ES-I3 (cell line): ENCODE measurements at regions not wholly inside any gene's neighbourhood (a gene's known extent, or its start where the extent isn't known, plus 50 kb on each side); places are given as distances from the start of the nearest gene placed in this dataset.

Source experiments
- H3K36me3 ChIP-seq: 2 replicates; pipeline ENCODE4 v1.6.1; 2013; ENCODE audit warnings: mild to moderate bottlenecking, low read length, control low read depth, moderate library complexity; ENCODE audit not compliant: insufficient read depth
- H3K4me1 ChIP-seq: 2 replicates; pipeline ENCODE4 v1.6.1; 2013; ENCODE audit warnings: mild to moderate bottlenecking, control low read depth, low read length; ENCODE audit not compliant: insufficient read depth
- H3K9ac ChIP-seq: 2 replicates; pipeline ENCODE4 v1.6.1; 2013; ENCODE audit warnings: low read depth, mild to moderate bottlenecking, low read length, moderate library complexity
- H3K9me3 ChIP-seq: 2 replicates; pipeline ENCODE4 v1.6.1; 2013; ENCODE audit warnings: mild to moderate bottlenecking, low read length, moderate library complexity; ENCODE audit not compliant: control insufficient read depth, insufficient read depth

DNA sequence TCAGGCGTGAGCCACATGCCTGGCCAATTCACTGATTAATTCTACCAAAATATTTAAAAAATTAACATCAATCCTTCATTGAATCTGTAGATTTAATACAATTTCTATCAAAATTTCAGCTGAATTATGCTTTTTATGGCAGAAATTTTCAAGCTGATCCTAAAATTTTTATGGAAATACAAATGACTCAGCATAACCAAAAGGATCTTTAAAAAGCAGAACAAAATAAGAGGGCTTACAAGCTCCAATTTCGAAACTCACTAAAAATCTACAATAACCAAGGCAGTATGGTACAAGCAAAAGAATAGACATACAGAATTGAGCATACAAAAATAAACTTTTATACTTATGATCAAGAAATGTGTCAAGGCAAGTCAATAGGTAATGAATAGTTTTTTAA is 180.4 kb upstream of the CTNNB1 start:
- Histone ChIP-seq H3K9me3 (no peaks in the 10 kb centered on the region), H3K9ac (no peak overlapping the region), H3K4me1 (no peaks in the 10 kb centered on the region), H3K36me3 (no peaks in the 10 kb centered on the region)

DNA sequence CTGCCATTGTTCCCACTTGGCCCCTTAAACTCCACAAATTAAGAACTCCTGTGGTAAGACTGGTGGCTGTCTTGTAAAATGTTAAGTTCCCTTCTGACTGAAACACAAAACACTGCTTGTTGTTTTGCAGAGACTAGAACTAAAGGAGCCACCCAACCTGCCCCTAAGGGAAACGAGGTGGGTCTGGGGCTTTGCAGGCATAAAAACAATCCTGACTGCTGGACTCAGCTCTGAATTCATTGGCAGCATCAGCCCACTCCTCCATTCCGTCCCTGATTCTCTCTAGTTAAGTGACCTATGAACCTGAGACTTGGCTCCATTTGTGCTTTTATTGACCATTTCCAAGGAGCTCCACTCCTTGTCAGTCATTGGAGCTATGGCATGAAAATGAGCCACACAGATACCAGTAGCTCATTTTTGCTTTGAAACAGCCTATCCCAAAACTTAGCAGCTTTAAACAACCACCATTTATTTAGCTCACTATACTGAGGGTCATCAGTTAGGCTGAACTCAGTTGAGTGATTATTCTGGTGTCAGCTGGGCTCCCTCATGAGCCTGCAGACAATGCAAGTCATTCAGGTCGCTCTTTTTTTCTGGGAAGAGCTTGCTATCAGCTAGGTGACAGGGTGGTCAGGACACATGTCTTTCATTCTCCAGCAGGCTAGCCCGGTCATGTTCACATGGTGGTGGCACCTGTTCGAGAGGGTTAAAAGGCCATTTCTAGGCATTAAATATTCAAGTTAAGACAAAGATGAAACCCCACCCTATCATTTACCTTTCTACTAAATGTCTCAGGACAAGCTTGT is 175.1 kb upstream of the CTNNB1 start:
- no peaks in the 10 kb centered on the region for H3K36me3 ChIP-seq
- no peaks in the 10 kb centered on the region for H3K9me3 ChIP-seq
- H3K4me1 ChIP-seq, result peaks cover 4% of the 10 kb centered on the region; the same call in 1 of the 2 replicates
- no peak overlapping the region for H3K9ac ChIP-seq

- Histone ChIP-seq H3K4me1 (peaks cover 4% of the 10 kb centered on the region; the same call in 1 of the 2 replicates), H3K9ac (no peak overlapping the region), H3K36me3 (no peaks in the 10 kb centered on the region), H3K9me3 (no peaks in the 10 kb centered on the region)
Measured at GRCh38 chr3:41026394-41027177, 172.7 kb upstream of the CTNNB1 start.

DNA sequence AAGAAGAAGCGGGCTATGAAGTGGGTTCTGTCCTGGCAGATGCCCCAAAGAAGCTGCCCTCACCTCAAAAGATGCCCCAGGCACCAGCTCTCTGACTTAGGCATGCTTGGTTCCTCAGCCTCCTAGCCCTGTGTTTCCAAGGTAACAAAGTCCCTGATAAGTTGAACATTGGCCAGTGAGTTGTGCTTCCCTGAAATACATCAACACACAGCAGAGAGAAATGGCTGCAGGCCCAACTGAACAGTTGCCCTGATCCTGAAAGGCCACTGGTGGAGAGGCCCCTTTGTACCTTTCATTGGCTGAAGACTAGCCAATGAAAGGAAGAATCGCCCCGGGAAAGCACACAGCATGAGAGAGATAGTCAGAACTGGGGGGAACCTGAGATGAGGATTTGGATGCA is 169.9 kb upstream of the CTNNB1 start:
- Histone ChIP-seq H3K4me1 (0 out of 2 replicates have a peak, but pooled peaks cover 4% of the 10 kb centered on the region), H3K9ac (no peak overlapping the region), H3K36me3 (no peaks in the 10 kb centered on the region), H3K9me3 (no peaks in the 10 kb centered on the region)

DNA sequence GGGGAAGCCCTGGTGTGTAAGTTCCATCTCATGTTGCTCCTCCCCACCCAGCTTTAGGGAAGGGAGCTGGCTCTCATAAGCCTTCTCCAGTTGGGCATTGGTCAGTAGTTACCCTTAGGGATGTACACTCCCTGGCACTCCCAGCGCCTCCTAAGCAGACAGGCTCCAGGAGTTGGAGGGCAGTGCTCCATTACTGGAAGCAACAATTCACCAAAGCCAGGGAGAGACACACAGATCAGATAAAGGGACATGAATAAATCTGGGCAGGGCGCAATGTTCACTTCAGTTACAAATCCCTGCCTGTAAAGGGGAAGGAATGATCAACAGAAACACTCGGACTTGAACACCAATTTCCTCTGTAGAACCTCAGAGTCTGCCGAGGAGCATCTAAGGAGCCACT is 169.1 kb upstream of the CTNNB1 start:
- Histone ChIP-seq H3K36me3 (no peaks in the 10 kb centered on the region), H3K4me1 (0 out of 2 replicates have a peak, but pooled peaks cover 4% of the 10 kb centered on the region), H3K9me3 (no peaks in the 10 kb centered on the region), H3K9ac (no peak overlapping the region)

GRCh38 chr3:41031401-41031800 is 167.9 kb upstream of the CTNNB1 start:
- Histone ChIP-seq H3K9me3 (no peaks in the 10 kb centered on the region), H3K9ac (no peak overlapping the region), H3K36me3 (no peaks in the 10 kb centered on the region)

DNA sequence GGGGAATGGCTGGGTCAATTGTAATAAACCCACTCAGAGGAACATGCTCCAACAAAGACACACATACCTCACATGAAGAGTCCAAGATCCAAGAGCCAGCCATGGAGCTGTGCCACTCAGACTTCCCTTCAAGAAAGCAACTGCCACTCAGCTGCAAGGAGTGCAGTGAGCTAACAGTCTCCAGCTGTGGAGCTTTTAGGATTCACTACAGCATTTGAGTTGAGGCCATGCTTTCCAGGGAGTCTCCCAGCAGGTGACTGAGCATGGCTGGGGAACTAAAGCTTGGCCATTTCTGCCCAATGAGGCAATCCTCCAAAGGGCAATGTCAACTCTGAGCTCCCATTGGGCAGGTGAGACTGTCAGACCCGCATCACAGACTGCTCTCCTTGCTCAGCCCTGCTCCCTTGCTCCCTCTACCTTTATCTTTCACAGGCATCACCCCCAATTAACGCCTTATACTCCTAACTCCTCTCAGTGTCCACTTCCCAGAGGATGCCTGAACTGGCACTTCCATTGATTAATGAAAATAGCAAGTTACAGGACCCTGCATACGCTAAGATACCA is 165.3 kb upstream of the CTNNB1 start:
- Histone ChIP-seq H3K4me1 (no peaks in the 10 kb centered on the region), H3K9ac (no peak overlapping the region), H3K9me3 (no peaks in the 10 kb centered on the region)

More at GRCh38 chr3:41031401-41031800, 167.9 kb upstream of the CTNNB1 start:
- 0 out of 2 replicates have a peak, but pooled peaks cover under 1% of the 10 kb centered on the region for H3K4me1 ChIP-seq

GRCh38 chr3:41035456-41036022 is 163.8 kb upstream of the CTNNB1 start:
- H3K9ac ChIP-seq, result no peak overlapping the region
- no peaks in the 10 kb centered on the region for H3K9me3 ChIP-seq
- H3K36me3 ChIP-seq, result no peaks in the 10 kb centered on the region
- no peaks in the 10 kb centered on the region for H3K4me1 ChIP-seq

More for the DNA sequence above, 165.3 kb upstream of the CTNNB1 start:
- H3K36me3 ChIP-seq, result no peaks in the 10 kb centered on the region

DNA sequence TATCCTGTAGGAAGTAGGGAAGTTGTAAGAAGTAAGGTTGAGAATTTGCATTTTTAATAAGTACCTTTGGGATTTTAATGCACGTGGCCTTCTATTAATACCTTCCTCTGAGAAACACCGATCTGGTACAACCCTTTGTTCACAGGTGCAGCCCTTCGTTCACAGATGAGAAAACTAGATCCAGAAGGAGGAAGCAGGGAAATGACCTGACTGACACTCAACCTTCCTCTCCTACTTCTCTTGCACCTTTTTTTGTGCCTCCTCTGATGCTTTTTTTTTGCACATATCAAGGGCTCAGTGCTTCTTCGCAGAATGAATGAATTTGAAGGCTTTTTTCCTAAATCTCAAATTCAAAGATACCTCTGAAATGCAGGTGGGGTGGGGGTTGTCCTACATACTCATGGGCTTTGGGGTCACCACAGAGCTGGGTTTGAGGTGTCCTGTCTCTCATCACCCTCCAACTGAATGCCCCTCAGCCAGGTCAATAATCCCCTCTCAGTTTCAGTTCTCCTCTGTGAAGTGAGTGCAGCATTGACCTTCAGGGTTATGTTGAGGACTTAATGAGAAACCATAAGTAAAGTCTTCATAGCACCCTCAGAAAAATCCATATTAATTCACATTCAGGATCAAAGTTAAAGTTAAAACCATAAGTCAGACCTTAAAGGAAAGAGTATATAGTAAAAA is 161.5 kb upstream of the CTNNB1 start:
- no peak overlapping the region for H3K9ac ChIP-seq
- no peaks in the 10 kb centered on the region for H3K9me3 ChIP-seq
- H3K4me1 ChIP-seq, result no peaks in the 10 kb centered on the region
- H3K36me3 ChIP-seq, result no peaks in the 10 kb centered on the region

DNA sequence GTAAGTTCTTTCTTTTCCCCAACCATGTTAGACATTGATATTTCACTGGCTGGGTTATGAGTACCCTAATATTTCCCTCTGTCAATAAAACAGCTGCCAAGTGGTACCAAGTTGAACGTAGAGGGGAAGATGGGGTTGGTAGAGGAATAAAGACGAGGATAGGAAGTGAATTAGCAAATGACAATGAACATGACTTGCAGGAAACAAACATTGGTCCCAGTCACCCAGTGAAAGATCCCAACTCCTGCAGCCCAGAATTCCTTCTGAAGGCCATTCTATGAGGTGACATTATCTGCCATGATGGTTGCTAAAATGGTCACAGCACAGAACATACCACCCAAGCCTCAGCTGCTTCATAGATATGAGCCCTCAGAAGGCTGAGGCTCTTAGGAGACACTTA is 159.0 kb upstream of the CTNNB1 start:
- Histone ChIP-seq H3K9me3 (no peaks in the 10 kb centered on the region), H3K9ac (no peak overlapping the region), H3K36me3 (no peaks in the 10 kb centered on the region), H3K4me1 (peaks cover 2% of the 10 kb centered on the region; the same call in 1 of the 2 replicates)

GRCh38 chr3:41041462-41041861 is 157.8 kb upstream of the CTNNB1 start:
- H3K9me3 ChIP-seq, result no peaks in the 10 kb centered on the region
- no peaks in the 10 kb centered on the region for H3K36me3 ChIP-seq
- no peak overlapping the region for H3K9ac ChIP-seq
- H3K4me1 ChIP-seq, result peaks cover 13% of the 10 kb centered on the region; the same call in 1 of the 2 replicates

DNA sequence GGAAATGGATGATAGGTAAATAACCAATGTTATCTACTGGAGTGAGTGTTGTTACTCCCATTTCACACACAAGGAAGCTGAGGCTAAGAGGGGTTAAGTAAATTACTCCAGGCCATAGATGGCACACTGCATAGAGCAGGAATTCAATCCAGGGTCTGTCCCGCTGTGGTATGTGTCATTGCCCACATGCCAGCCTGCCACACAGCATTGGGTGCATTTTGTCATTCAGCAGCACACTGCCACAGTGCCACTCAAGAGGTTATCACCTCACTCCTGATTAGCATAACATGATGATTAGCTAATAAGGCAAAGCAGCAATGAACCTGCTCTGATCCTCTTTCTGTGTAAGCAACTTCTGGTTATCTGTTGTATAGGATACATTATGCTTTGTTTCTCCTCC is 157.4 kb upstream of the CTNNB1 start:
- peaks cover 13% of the 10 kb centered on the region; the same call in 1 of the 2 replicates for H3K4me1 ChIP-seq
- H3K9me3 ChIP-seq, result no peaks in the 10 kb centered on the region
- no peaks in the 10 kb centered on the region for H3K36me3 ChIP-seq
- no peak overlapping the region for H3K9ac ChIP-seq

DNA sequence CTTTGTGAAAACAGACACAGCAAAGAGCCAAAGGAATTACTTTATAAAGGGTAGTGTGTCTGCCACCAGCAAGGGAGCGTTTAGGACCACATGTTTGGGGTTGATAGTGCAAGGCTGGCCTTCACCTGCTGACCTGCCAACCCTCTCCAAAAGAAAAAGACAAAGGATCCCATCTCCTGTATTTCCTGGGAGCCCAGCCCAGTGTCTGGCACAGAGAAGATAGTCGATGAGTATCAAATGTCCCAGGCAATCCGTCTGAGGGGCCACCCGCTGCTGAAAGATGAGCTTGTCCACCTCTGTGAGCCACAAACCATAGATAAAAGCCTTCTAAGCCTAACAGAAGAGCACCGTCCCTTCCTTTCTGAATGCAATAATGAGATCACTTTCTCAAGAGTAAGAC is 154.8 kb upstream of the CTNNB1 start:
- H3K9ac ChIP-seq, result no peak overlapping the region

GRCh38 chr3:41045491-41045890 is 153.8 kb upstream of the CTNNB1 start:
- H3K9ac ChIP-seq, result no peak overlapping the region
- peaks cover 13% of the 10 kb centered on the region; the same call in 1 of the 2 replicates for H3K4me1 ChIP-seq
- H3K36me3 ChIP-seq, result no peaks in the 10 kb centered on the region
- H3K9me3 ChIP-seq, result 0 out of 2 replicates have a peak, but pooled peaks cover 3% of the 10 kb centered on the region

More for the DNA sequence above, 154.8 kb upstream of the CTNNB1 start:
- Histone ChIP-seq H3K36me3 (no peaks in the 10 kb centered on the region), H3K9me3 (0 out of 2 replicates have a peak, but pooled peaks cover 3% of the 10 kb centered on the region), H3K4me1 (peaks cover 13% of the 10 kb centered on the region; the same call in 1 of the 2 replicates)
